Fibroblast of the conjunctiva (primary cell): ENCODE measurements at regions not wholly inside any gene's neighbourhood (a gene's known extent, or its start where the extent isn't known, plus 50 kb on each side); places are given as distances from the start of the nearest gene placed in this dataset.

Experiments used
- DNase-seq: peaks from one replicate; pipeline ENCODE4 v3.0.0-alpha.2; 2010; ENCODE audit warnings: low read depth

DNA sequence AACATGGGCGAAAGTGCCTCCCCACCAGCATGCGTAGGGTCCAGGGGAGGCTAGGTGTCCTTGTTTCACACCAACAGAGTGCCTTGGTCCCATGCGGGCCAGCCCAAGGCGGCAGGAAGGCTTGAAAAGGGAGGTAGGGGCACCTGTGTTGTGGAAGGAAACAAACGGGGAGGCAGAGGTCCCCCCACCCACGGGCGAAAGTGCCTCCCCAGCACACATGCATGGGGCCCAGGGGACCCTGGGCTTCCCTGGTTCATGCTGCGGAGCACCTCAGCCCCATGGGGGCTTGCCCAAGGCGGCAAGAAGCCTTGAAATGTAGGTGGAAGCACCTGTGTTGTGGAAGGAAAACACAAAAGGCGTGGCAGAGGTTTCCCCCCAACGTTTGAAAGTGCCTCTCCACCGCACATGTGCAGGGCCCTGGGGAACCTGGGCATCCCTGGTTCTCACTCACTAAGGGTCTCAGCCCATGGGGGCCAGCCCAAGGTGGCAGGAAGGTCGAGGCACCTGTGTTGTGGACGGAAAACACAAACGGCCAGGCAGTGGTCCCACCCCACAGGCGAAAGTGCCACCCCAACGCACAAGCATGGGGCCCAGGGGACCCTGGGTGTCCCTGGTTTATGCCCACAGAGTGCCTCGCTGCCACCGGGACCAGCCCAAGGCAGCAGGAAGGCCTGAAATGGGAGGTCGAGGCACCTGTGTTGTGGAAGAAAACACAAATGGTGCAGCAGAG, 374.7 kb downstream of the ALG10 start:
- no peak for DNase-seq

DNA sequence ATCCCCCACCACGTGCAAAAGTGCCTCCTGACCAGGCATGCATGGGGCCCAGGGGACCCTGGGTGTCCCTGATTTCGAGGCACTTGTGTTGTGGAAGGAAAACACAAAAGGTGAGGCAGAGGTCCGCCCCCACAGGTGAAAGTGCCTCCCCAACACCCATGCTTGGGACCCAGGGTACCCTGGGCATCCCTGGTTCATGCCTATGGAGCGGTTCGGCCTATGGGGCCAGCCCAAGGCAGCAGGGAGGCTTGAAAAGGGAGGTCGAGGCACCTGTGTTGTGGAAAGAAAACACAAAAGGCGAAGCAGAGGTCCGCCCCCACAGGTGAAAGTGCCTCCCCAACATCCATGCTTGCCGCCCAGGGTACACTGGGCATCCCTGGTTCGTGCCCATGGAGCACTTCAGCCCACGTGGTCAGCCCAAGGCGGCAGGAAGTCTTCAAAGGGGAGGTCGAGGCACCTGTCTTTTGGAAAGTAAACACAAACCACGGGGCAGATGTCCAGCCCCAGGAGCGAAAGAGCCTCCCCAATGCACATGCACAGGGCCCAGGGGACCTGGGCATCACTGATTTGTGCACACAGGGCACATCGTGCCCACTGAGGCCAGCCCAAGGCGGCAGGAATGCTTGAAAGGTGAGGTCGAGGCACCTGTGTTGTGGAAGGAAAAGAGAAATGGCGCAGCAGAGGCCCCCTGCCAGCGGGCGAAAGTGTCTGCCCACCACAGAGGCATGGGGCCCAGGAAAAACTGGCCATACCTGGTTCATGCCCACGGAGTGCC, 375.5 kb downstream of the ALG10 start:
- DNase-seq, result no peak

GRCh38 chr12:34398366-34398705, 376.0 kb downstream of the ALG10 start:
- DNase-seq, result no peak

DNA sequence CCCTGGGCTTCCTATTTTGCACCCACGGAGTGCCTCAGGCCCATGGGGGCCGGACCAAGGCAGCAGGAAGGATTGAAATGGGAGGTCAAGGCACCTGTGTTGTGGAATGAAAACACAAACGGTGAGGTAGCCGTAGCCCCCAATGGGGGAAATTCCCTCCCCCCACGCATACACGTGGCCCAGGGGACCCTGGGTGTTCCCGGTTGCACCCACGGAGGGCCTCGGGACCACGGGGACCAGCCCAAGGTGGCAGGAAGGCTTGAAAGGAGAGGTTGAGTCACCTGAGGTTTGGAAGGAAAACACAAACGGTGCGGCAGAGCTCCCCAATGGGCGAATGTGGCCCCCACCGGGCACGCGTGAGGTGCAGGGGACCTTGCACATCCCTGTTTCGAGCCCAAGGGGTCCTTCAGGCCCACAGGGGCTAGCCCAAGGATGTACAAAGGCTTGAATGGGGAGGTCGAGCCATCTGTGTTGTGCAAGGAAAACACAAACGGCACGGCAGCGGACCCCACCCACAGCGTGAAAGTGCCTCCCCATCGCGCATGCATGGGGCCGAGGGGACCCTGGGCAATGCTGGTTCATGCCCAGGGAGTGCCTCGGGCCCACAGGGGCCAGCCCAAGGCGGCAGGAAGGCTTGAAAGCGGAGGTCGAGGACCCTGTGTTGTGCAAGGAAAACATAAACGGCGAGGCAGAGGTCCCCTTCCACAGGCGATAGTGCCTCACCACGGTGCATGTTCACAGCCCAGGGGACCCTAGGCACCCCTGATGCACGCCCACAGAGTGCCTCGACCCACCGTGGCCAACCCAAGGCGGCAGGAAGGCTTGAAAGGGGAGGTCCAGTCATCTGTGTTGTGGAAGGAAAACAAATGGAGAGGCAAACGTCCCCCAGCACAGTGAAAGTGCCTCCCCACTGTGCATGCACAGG, 376.7 kb downstream of the ALG10 start:
- DNase-seq, result no peak

- DNase-seq, result no peak
These were observed 377.5 kb downstream of the ALG10 start for GRCh38 chr12:34399631-34400410.

GRCh38 chr12:34400411-34400881, 378.1 kb downstream of the ALG10 start:
- DNase-seq, result no peak

- no peak for DNase-seq
These were observed 378.8 kb downstream of the ALG10 start for GRCh38 chr12:34400986-34401658.

DNA sequence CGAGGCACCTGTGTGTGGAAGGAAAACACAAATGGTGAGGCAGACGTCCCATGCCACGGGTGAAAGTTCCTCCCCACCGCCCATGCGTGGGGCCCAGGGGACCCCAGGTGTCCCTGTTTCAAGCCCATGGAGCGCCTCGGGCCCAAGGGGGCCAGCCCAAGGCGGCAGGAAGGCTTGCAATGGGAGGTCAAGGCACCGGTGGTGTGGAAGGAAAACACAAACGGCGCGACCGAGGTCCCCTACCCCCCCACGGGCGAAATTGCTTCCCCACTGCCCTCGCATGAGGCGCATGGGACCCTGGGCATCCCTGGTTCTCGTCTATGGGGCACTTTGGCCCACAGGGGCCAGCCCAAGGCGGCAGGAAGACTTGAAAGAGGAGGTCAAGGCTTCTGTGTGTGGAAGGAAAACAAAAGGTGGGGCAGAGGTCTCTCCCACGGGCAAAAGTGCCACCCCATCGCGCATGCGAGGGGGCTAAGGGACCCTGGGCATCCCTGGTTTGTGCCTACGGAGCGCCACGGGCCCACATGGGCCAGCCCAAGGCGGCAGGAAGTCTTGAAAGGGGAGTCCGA, 379.4 kb downstream of the ALG10 start:
- DNase-seq, result no peak

DNA sequence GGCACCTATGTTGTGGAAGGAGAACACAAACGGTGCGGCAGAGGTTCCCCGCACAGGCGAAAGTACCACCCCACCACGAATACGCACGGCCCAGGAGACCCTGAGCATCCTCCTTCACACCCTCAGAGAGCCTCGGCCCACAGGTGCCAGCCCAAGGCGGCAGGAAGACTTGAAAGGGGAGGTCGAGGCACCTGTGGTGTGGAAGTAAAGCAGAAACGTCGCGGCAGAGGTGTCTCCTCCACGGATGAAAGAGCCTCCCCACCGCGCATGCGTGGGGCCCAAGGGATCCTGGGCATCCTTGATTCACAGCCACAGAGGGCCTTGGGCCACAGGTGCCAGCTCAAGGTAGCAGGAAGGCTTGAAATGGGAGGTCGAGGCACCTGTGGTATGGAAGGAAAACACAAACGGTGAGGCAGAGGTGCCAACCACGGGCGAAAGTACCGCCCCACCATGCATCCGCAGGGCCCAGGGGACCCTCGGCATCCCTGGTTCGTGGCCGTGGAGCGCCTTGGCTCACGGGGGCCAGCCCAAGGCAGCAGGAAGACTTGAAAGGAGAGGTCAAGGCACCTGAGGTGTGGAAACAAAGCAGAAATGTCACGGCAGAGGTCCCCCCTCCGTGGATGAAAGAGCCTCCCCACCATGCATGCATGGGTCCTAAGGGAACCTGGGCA, 380.1 kb downstream of the ALG10 start:
- DNase-seq, result no peak

DNA sequence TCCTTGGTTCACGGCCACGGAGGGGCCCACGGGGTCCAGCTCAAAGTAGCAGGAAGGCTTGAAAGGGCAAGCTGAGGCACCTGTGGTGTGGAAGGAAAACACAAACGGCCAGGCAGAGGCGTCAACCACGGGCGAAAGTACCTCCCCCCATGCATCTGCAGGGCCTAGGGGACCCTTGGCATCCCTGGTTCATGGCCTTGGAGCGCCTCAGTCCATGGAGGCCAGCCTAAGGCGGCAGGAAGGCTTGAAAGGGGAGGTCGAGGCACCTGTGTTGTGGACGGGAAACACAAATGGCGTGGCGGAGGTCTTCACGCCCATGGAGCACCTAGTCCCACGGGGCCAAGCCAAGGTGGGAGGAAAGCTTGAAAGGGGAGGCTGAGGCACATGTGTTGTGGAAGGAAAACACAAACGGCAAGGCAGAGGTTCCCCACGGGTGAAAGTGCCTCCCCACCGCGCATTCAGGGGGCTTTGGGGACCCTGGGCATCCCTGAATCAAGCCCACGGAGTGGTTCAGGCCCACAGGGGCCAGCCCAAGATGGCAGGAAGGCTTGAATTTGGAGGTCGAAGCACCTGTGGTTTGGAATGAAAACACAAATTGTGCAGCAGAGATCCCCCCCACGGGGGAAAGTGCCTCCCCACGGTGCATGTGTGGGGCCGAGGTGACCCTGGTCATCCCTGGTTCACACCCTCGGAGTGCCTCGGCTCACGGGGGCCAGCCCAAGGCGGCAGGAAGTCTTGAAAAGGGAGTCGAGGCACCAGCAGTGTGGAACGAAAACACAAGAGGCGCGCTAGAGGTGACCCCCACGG, 380.8 kb downstream of the ALG10 start:
- DNase-seq, result no peak

- no peak for DNase-seq
These were observed 381.5 kb downstream of the ALG10 start for GRCh38 chr12:34403706-34404376.

DNA sequence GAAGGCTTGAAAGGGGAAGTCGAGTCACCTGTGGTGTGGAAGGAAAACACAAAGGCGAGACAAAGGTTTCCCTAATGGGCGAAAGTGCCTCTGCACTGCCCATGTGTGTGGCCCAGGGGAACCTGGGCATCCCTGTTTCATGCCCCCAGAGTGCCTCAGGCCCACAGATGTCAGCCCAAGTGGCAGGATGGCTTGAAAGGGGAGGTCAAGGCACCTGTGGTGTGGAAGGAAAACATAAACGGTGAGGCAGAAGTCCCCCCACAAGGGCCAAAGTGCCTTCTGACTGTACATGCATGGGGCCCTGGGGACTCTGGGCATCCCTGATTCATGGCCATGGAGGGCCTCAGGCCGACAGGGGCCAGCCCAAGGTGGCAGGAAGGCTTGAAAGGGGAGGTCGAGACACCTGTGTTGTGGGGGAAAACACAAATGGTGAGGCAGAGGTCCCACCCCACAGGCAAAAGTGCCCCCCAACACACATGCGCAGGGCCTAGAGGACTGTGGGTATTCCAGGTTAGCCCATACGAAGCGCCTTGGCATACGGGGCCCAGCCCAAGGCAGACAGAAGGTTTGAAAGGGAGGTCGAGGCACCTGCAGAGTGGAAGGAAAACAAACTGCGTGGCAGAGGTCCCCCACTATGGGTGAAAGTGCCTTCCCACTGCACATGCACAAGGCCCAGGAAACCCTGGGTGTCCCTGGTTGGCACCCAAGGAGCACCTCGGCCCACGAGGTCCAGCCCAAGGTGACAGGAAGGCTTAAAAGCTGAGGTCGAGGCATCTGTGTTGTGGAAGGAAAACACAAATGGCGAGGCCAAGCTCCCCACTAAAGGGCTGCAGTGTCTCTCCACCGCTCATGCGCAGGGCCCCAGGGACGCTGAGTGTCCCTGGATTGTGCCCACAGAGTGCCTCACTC, 382.3 kb downstream of the ALG10 start:
- DNase-seq, result no peak

DNA sequence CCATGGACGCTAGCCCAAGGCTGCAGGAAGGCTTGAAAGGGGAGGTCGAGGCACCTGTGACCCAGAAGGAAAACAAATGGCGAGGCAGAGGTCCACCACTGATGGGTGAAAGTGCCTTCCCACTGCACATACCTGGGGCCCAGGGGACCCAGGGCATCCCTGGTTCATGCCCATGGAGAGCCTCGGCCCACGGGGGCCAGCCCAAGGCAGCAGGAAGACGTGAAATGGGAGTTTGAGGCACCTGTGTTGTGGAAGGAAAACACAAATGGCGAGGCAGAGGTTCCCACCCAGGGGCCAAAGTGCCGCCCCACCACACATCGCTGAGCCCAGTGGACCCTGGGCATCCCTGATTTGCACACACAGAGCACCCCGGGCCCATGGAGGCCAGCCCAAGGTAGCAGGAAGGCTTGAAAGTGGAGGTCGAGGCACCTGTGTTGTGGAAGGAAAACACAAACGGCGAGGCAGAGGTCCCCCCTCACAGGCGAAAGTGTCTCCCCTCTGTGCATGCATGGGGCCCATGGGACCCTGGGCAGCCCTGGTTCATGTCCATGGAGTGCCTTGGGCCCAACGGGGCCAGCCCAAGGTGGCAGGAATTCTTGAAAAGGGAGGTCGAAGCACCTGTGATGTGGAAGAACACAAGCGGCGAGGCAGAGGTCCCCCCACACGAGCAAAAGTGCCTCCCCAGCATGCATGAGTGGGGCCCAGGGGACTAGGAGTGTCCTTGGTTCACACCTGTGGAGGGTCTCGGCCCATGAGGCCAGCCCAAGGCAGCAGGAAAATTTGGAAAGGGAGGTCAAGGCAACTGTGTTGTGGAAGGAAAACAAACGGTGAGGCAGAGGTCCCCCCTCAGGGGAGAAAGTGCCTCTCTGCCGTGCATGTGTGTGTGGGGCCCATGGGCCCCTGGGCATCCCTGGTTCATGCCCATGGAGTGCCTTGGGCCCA, 383.3 kb downstream of the ALG10 start:
- no peak for DNase-seq

DNA sequence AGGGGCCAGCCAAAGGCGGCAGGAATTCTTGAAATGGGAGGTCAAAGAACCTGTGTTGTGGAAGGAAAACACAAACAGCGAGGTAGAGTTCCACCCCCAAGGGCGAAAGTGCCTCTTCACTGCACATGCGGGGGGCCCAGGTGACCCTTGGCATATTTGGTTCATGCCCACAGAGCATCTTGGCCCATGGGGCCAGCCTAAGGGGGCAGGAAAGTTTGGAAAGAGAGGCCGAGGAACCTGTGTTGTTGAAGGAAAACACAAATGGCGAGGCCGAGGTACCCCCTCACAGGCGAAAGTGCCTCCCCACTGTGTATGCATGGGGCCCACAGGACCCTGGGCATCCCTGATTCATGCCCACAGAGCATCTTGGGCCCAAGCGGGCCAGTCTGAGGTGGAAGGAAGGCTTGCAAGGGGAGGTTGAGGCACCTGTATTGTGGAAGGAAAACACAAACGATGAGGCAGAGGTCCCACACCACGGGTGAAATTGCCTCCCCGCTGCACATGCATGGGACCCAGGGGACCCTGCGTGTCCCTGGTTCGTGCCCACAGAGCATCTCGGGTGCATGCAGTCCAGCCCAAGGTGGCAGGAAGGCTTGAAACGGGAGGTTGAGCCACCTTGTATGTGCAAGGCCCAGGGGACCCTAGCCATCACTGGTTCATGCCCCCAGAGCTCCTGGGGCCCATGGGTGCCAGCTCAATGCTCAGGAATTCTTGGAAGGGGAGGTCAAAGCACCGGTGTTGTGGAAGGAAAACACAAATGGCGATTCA, 384.1 kb downstream of the ALG10 start:
- DNase-seq, result no peak

DNA sequence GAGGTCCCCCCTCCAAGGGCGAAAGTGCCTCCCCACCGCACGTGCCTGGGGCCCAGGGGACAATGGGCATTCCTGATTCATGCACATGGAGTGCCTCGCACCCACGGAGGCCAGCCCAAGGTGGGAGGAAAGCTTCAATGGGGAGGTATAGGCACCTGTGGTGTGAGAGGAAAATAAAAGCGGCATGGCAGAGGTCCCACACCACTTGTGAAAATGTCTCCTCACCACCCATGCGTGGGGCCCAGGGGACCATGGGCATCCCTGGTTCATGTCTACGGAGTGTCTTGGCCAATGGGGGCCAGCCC, 384.7 kb downstream of the ALG10 start:
- DNase-seq, result no peak

- no peak for DNase-seq
These were observed 385.5 kb downstream of the ALG10 start for GRCh38 chr12:34407813-34408212.
